ENCODE measurements at regions not wholly inside any gene's neighbourhood (a gene's known extent, or its start where the extent isn't known, plus 50 kb on each side); places are given as distances from the start of the nearest gene placed in this dataset.

DNA sequence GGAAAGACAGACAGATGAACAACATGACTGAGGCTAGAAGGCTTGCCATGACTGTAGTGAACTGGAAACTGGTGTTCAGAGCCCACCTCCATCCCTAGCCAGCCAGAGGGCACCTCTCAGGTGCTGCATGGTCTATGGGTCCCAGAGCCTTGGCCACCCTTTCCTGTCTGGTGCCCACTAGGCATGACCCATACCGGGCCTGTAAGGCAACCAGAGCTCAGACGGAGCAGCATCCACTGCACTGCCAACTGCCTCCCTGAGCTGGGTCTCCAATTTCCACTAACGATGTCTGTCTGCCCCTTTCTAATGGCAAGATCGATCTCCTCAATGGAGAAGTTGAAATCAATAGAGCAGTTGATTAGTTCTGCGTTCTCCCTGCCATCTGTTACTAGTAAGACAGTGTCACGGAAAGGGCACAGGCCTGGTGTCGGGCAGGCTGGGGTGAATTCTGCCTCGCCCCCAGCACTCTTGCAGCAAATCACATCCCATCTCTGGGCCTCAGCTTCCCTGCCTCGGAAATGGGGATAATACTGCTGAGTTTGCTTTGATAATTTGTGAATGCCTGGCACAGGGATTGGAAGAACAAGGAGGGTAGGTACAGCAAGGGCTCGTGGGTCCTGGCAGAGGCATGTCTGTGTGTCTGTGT lies 172.3 kb upstream of the MVB12B start:
- no peak for DNase-seq (ENCODE audit: low read depth)

DNA sequence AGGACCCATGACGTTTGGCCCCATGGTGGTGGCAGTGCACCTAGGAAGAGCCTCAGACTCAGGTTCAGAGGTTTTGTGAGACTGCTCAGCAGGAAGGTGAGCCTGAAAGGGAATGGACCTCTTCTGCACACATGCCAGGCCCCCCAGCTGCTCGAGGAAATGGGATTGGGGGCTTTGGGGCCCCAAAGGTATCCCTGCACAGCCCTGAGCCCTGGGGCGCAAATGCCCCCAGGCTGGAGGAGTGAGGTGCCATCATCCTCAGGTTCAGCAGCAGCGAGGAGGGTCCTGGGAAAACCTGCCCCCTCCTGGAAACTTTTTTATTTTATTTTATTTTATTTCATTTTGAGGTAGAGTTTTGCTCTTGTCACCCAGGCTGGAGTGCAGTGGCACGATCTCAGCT lies 171.8 kb upstream of the MVB12B start:
- DNase-seq (ENCODE audit: low read depth), result no peak

DNA sequence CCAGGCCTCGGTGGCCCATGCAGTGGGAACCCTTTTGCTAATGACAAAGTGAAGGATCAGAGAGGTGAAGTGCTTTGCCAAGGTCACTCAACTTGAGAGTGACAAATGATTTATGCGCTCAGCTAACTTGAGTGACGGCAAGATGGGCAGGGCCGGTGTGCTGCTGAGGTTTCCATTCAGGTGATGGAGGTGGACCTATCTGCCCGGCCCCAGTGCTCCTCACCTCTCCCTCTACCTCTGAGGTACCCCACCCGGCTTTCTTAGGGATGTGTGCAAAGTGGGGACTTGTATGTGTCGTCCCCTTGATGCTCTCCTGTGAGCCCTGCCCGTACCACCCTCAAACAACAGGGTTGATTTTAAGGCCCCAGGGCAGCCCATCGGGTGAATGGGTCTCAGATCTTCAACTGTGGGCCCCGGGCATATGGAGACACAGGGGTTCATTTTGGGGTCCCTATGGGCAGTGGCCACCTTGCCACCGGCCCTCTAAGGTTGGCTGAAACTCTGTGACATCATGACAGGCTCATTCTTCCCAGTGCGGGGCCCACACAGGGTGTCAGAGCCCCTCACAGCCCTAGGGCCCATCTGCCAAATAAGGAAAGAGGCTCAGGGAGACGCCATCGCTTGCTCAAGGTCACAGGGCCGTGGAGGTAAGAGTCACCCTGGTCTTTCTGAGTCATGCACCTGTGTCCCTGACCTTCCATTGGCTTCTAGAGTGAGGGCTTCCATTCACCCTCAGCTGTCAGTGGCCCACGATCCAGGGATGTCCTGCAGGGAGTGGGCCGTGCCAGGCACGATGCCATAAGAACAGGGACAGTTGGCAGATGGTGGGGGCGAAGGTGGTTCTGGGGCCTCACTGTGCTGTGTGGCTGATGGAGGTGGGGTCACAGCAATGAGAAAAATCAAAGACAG lies 170.6 kb upstream of the MVB12B start:
- DNase-seq (ENCODE audit: low read depth), result no peak

DNA sequence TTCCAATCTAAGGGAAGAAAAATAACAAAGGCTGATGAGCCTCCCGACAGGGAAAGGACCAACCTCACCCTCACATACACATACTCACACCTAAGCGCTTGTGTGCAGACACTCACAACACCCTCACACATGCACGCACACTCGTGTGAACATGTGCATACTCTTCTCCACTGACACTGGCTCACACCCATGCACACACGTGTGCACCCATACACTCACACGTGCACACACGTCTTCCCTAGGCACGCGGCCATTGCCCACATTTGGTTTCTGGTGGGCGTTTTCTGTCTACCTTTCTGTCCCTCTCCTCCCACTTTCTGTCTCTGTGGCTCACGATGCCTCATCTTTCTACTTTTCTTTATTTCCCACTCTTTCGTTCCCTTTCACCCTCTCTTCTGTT lies 169.7 kb upstream of the MVB12B start:
- DNase-seq (ENCODE audit: low read depth), result no peak

DNA sequence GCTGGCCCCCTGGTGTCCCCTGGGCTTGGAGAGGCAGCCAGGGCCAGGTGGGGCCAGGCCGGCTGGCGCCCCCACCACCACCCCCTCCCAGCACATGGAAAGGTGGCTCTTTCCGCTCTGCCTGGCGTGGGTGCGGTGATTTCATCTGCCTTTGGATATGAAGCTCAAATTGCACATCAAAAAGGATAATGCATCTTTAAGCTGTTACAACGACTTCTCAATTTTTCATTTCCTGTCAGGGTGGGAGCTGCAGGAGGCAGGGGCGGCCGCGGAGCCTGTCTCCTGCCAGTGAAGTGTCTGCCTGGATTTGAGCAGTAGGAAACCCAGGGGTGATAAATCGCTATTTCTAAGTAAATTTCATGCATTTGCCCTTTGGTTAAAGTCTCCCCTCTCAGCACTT lies 169.2 kb upstream of the MVB12B start:
- no peak for DNase-seq (ENCODE audit: low read depth)

DNA sequence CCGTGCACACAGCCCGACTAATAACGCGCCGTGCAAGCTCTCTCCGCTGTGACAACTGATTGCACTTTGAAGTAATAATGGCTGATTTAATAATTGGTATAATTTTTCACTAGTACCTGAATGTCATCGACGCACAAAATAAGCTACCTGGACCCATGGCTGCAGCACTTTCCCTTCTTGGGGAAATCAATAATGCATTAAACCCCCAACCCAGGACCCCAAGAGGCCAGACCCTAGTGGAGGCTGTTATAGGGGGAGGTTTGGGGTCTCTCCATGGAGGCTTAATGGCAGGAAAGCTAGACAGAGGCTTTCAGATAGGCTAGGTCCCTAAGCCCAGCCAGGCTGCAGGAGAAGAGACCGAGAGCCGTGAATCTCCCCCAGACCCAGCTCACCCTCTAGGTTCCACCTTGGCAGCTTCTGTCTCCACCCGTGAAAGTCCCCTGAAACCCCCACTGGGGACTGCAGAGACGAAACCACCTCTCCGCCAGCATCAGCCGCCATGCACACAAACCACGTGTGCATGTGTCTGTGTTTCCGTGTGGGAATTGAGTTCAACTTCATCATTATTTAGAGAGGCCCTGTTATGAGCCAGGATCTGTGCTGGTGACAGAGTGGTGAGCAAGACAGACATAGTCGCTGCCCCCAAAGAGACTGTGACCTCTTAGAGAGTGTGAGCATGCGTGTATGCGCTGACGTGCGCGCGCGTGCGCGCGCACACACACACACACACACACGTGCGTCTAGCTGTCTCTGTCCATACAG lies 168.6 kb upstream of the MVB12B start:
- DNase-seq (ENCODE audit: low read depth), result no peak

DNA sequence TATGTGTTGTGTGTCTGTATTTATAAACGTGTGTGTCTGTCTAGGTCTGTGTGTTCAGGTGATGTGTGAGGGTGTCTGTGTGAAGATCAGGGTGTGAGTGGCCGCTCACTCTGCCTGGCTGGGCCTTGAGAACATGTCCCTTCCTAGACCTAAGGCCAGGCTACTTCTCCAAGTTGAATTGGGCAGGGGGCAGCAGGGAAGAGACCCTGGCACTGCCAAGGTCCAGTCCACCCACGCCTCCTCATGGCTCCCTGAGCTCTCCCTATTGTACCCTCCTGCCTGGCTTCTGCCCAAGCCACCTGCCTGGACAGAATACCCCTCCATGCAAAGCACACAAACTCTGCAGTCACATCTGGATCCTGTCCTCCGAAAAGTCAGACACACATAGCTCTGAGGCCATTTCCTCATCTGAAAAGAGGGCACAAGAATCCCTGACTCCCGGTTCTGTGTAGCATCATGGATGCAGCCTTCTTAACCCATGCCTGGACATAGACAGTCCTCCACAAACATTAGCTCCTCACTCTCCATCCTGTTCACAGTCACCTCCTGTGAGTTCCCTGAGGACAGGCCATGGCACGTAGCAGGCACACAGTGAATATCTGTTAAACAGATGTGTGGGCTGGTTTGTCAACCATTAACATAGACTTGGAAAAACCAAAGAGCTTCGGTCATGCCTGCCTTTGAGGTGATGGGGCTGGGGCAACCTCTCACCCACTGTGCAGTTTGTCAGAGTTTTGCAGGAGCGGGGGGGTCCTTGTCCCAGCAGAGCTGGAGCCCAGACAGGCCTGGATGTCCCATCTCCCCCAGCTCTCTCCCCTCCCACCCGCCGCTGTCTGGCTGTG lies 167.8 kb upstream of the MVB12B start:
- no peak for DNase-seq (ENCODE audit: low read depth)

DNA sequence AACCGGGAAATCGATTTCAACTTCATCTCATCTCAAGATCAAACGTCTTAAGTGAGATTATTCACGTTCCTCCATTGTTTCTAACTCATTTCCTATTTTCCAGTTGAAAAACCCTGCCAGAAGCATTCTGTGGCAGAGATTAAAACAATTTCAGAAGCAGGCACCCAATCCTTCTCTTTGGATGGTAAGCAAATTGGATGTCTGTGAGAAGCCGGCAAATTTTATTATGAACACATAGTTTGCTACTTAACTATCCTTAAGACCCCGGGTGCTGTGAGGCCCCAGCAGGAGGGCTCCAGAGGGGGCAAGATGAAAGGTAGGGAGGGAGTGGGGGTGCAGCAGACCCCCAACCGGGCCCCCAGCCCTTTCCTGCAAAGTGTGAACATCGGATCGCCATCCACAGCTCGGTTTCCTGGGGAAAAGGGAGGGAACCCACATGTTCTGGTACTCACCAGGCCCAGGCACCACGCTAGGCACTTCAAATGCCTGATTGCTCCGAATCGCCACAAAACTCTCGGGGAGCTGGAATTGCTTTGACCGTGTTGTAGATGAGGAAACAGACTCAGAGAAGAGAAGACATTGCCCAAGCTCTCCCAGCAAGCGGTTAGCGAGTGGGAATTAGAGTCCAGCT lies 167.1 kb upstream of the MVB12B start:
- no peak for DNase-seq (ENCODE audit: low read depth)

DNA sequence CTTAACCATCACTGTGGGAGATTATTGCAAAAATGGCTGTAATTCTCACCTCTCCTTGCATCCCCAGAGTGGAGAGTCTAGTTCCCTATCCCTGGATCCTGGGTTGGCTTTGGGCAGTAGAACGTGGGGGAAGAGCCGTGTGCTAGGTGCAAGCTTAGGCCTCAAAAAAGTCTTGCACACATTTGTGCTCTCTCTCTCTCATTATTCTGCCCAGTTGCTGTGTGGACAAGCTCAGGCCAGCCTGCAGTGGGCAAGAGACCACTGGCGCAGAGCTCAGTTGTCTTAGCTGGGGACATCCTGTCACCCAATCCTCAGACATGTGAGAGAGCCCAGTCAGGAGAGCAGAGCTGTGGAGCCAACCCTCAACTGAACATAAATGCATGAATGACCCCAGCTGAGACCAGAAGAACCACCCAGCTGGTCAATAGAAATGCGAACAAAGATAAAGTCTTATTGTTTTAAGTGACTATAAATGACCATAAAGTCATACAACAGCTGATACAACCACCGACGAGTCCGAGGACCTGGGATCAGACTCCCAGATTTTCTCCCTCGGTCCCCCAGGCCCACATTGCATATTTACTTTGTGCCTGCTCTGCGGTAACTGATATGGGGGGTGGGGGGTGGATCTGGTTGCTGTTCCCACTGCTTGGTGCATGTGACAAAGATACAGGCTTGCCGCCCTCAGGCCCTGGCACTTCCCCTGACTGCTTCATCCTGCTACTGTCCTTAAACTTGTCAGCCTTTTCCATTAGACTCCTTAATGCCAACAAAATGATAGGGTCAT lies 166.4 kb upstream of the MVB12B start:
- no peak for DNase-seq (ENCODE audit: low read depth)

DNA sequence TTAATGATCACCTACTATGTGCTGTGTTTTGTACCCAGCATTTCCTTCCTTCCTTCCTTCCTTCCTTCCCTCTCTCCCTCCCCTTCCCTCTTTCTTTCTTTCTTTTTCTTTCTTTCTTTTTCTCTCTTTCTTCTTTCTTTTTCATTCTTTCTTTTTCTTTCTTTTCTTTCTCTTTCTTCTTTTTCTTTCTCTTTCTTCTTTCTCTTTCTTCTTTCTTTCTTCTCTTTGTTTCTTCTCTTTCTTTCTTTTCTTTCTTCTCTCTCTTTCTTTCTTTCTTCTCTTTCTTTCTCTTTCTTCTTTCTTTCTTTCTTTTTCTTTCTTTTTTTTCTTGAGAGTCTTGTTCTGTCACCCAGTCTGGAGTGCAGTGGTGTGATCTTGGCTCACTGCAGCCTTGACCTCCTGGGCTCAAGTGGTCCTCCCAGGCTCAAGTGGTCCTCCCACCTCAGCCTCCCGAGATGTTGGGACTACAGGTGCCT lies 165.7 kb upstream of the MVB12B start:
- DNase-seq (ENCODE audit: low read depth), result no peak

DNA sequence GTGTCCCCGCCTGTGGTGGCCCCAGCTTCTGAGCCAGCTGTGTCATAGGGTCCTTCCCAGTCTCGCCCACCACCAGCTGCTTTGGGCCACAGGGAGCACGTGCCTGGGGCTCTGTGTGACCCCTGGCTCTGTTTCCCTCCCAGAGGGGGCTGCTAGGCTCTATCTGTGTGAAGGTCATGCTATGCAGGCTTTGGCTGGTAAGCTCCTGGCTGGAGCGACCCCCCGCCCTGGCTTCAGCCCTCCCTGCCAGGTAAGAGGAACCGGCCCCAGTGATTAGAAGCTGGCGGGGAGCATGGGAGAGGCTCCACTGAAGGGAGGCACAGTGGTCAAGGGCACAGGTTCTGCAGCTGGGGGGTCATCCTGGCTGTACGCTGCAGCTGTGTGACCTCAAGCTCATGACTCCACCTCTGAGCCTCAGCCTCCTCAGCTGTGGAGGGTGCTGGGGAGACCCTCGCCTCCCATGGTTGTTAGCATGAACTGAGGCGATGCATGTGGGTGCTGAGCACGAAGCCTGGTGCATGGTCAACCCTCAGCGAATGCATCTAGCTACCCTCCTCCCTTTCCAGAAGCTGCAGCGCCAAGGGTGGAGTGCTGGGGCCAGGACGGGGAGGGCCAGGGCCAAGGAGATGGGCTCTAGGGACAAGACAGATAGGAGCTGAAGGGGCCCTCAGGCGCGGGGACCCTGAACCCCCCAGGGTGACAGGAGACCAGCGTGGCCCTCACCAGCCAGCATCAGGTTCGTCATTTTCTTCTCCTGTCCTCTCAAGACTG lies 163.8 kb upstream of the MVB12B start:
- DNase-seq (ENCODE audit: low read depth), result no peak

DNA sequence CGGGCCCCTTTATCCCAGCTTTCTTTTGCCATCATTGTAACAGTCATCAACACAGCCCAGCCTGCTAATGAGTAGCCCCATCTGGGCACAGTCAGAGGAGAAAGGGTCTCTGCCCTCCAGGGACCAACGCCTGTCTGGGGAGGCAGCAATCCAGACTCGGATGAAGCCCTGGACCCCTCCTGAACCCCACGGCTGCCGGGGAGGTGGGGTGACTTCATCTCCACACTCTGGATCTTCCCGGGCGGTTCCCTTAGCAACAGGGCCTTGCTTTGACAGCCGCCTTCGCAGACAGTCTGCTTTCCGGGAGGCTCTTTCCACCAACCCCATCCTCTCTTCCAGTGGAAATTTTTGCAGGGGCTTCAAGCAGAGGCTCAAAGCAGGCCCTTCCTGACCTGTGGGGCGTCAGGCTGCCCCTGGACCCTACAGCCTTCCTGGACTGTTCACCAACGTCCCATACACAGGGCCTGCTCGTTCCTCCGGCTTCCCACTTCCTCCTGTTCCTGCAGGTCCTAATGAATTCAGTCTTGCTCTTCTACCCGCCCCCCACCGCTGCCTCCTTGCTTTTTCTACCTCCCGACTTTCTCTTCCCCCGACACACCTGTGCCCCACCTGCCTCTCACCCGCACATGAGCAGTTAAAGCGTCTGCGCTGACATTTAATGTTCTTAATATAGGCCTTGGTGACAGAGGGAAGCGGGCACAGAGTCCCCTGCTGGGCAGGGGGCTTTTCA lies 161.7 kb upstream of the MVB12B start:
- DNase-seq (ENCODE audit: low read depth), result no peak

DNA sequence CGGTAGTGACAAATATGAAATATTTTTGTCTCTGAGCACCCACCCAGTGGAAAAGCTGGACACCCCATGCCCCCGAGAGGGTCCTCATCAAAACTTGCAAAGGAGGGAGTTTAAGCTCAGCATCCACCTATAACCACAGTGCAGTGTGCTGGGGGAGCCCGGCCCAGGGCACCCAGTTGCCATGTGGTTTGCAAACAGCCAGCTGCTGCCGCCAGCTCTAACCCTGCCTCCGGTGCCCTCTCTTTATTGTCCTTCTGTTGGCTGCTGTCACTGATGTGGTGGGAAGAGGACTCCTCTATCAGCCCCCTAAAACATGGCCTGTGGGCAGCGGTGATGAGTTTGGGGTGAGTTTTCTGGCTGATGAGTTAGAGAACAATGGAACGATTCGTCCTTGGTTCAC lies 160.9 kb upstream of the MVB12B start:
- no peak for DNase-seq (ENCODE audit: low read depth)

DNA sequence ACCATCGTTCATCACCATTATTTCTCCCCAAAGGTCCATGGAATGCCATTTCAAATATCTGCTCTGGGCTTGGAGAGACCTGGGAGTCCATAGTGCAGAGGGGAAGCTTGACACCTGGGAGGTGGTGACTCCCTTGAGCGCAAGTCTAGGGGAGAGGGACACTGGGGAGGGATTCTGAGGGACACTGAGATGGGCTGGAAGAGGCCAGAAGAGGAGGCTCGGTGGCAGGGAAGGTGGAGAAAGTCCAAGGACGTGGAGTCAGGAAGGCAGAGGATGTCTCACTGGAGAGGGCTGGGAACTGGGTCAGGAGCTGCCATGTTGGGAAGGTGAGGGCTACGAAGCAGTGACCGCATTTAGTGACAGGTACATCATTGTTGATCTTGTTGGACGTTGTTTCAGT lies 160.3 kb upstream of the MVB12B start:
- DNase-seq (ENCODE audit: low read depth), result no peak

DNA sequence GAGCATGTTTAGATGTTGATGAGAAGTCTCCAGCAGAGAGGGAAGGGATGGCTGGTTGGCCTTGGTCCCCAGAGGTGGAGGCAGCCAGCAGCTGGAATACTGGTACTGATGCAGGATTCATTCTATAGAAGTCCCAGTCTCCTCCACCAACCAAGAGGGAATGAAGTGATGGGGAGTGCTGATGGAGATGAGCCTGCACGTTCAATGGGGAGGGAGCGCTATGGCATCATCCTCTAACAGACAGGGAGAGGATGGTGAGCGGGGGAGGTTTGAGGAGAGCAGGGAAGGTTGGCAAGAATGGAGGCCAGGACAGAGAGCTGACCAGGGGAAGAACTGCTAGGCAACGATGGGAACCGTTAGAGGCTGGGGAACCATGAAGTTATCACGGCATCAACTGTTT lies 159.8 kb upstream of the MVB12B start:
- DNase-seq (ENCODE audit: low read depth), result no peak

DNA sequence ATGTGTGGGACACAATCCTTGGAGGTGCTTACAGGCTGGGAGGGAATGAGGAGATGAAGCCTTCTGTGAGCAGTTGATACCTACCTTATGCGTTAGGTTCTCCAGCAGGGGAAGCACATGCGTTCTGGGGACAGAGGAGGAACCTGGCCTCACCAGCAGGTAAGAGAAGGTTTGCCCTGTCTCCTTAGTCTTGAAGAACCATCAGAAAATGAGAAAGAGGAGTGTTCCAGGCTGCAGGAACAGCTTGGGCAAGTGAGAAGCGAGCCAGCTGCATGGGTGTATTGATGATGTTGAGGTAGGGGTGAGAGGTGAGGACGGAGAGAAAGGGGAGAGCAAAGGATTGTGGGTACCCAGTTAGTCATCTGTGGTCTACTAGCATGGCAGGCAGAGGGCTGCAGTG lies 156.9 kb upstream of the MVB12B start:
- DNase-seq (ENCODE audit: low read depth), result no peak

DNA sequence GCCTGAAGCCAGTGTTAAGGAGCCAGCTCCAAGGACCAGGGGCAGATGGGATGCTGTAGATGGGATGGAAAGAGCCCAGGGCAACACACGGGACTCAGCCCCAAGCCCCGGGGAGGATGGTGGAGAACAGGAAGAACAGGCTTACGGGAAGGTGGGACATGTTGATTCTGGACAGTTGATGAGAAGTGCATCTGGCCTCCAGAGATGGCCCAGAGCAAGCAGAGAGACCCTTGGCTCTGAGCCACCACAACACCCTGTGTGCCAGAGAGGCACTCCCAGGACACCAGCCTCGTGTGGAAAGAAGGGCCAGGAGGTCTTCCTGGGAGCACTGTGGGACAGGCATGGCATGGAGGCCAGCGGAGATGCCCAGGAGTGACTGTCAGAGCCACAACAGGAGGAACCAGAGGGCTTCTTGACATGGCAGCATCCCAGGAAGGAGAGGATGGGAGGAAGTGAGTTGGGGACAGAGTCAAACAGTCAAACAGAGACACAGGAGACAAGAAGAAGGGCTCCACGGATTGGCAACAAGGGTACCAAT lies 156.3 kb upstream of the MVB12B start:
- DNase-seq (ENCODE audit: low read depth), result no peak

DNA sequence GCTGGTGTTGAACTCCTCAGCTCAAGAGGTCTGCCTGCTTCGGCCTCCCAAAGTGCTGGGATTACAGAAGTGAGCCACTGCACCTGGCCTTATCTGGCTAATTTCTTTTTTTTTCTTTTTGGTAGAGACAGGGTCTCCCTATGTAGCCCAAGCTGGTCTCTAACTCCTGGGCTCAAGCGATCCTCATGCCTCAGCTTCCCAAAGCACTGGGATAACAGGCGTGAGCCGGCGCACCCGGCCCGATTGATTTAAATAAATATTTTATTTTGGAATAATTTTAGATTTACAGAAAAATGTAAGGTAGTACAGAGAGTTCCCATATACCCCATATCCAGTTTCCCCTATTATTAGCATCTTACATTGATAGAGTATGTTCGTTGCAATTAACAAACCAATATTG lies 155.0 kb upstream of the MVB12B start:
- no peak for DNase-seq (ENCODE audit: low read depth)

DNA sequence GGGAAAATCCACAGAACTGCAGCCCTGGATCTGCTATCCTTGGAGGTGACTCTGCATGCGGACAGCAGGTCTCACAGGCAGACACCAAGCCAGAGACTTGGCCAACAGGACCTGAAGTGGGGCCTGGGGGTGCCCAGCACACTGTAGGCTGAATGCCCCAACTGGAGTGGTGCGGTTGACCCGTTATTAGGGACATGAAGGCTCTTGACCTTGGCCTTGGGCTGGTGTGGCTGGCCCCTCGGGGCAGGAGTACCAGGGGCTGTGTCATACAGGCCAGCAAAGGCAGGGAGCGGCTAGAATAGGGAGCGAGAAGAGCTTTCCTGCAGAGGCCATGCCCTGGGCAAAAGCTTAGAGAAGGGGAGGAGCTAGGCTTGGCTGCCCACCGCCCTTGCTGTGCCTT lies 153.2 kb upstream of the MVB12B start:
- no peak for DNase-seq (ENCODE audit: low read depth)

Data from stimulated activated CD4-positive, alpha-beta T cell treated with anti-CD3 and anti-CD28 coated beads, Interleukin-2, amount 100 ng/mL, for 4 hours (primary cell).